HG03139 (cell line): ENCODE measurements at regions not wholly inside any gene's neighbourhood (a gene's known extent, or its start where the extent isn't known, plus 50 kb on each side); places are given as distances from the start of the nearest gene placed in this dataset.

Experiments used
- ATAC-seq: cut with Tn5 transposase; IDR thresholded peaks from one replicate; pipeline ENCODE4 v1.9.1; 2021; ENCODE audit not compliant: unreplicated experiment

DNA sequence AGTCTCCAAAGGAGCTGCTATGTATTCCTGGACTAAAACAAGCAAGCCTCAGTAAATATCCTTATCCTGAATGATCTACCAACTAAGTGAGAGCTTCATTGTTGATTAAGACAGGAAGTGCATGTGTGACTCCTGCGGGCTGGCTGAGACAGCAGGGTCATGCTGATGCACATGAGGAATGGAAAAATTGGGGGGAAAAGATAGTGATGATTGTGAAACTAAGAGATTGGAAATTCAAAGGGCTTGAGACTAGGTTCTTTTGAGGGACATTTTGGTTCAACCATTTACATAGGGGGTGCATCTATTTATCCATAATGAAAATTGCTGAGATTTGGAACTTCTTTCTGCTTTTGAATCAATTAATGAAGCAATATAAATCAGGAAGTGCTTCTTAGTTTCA, 61.1 kb upstream of the C1QTNF7 start:
- no peak for ATAC-seq

DNA sequence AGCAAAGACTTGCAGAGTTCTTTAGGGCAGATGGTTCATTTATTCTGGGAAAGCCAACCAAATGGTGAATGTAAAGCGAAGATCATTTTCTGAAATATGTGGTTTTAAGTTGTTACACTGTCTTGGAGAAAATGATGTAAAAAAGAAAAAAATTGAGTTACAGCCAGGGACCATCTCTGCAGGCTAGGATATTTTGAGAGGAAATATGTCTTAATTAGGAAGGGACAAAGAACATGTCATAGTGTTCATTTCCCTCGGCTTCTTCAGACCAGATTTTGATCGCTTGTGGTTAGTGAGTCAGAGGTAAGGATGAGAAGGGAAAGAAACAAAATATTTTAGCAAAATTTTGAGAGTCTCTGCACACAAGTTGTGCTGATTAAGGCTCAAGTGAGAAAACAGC, 59.0 kb upstream of the C1QTNF7 start:
- ATAC-seq, result no peak

GRCh38 chr4:15370296-15370695, 57.5 kb upstream of the C1QTNF7 start:
- no peak for ATAC-seq

DNA sequence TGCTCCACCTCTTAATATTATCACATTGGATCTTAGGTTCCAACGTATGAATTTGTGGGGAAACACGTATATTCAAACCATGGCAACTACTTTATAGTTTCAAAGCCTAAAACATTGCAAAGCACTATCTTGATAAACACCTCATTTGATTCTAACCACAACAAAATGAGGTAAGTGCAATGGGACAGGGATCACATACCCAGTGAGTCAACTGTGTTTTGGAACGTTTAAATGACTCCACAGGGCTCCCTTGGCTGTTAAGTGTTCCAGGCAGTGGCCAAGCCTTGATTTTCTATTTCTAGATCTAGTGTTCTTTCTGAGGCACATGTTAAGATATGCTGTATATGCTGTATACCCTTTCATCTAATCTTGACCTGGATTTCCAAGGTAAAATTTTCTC, 54.5 kb upstream of the C1QTNF7 start:
- no peak for ATAC-seq

- ATAC-seq, result no peak
Observed at GRCh38 chr4:15374656-15375055, 53.2 kb upstream of the C1QTNF7 start.

- peak; percentile 69 for ATAC-seq
Observed at GRCh38 chr4:15375667-15376066, 52.2 kb upstream of the C1QTNF7 start.

GRCh38 chr4:15376145-15376544, 51.7 kb upstream of the C1QTNF7 start:
- ATAC-seq, result peak; percentile 24

GRCh38 chr4:15376594-15376993, 51.2 kb upstream of the C1QTNF7 start:
- ATAC-seq, result no peak
